OCI-LY7 (cell line): ENCODE measurements at regions not wholly inside any gene's neighbourhood (a gene's known extent, or its start where the extent isn't known, plus 50 kb on each side); places are given as distances from the start of the nearest gene placed in this dataset.

ENCODE experiments used
- BruUV-seq: library from RNA; stranded (reverse); fragments of 400-500 nt; replicated peaks from 2 replicates; lab custom pipeline; 2021; lab: Mats Ljungman, UMichigan
- CTCF ChIA-PET: fragments of 300-600 bp; sonication (Branson Sonifier 250); formaldehyde crosslinking; loops from one replicate; lab custom pipeline; 2022; ENCODE audit warnings: antibody characterized with exemption; ENCODE audit not compliant: unreplicated experiment; lab: Charles Lee
- POLR2A ChIA-PET: fragments of 300-600 bp; sonication (Branson Sonifier 250); formaldehyde crosslinking; loops from one replicate; lab custom pipeline; 2022; ENCODE audit warnings: antibody characterized with exemption; lab: Charles Lee
- DNase-seq: peaks from one replicate; pipeline ENCODE4 v3.0.0-alpha.2; 2015; ENCODE audit warnings: low spot score
- H2AFZ ChIP-seq: fragments of 200-600 bp; sonication (generic), shearing (Covaris generic); 2 replicates; pipeline ENCODE4 v1.6.1; 2014; ENCODE audit warnings: mild to moderate bottlenecking, antibody characterized with exemption, low read length, moderate library complexity
- H3K27ac ChIP-seq: fragments of 200-600 bp; sonication (generic); 2 replicates; pipeline ENCODE4 v1.5.1; 2014; ENCODE audit warnings: mixed run types, low read depth, mild to moderate bottlenecking, moderate library complexity, low read length, inconsistent platforms; ENCODE audit not compliant: poor library complexity, severe bottlenecking
- H3K36me3 ChIP-seq: fragments of 200-600 bp; sonication (generic); 2 replicates; pipeline ENCODE4 v1.6.1; 2014; ENCODE audit warnings: mild to moderate bottlenecking, antibody characterized with exemption, low read length, moderate library complexity, mixed read lengths; ENCODE audit not compliant: insufficient read depth
- H3K4me1 ChIP-seq: fragments of 200-600 bp; sonication (generic); 2 replicates; pipeline ENCODE4 v1.5.1; 2014; ENCODE audit warnings: mild to moderate bottlenecking, low read length; ENCODE audit not compliant: insufficient read depth, poor library complexity, severe bottlenecking
- H3K4me2 ChIP-seq: fragments of 200-600 bp; sonication (generic); 2 replicates; pipeline ENCODE4 v1.6.1; 2014; ENCODE audit warnings: mild to moderate bottlenecking, low read length
- H3K4me3 ChIP-seq: fragments of 200-600 bp; sonication (generic); 2 replicates; pipeline ENCODE4 v1.5.1; 2014; ENCODE audit warnings: mild to moderate bottlenecking, low read depth, low read length; ENCODE audit not compliant: poor library complexity, severe bottlenecking
- H3K79me2 ChIP-seq: fragments of 200-600 bp; sonication (generic); 2 replicates; pipeline ENCODE4 v1.6.1; 2016; ENCODE audit warnings: low read depth, mild to moderate bottlenecking, low read length, moderate library complexity, mixed read lengths; ENCODE audit not compliant: insufficient read depth
- H3K9me2 ChIP-seq: fragments of 200-600 bp; sonication (generic); 2 replicates; pipeline ENCODE4 v1.6.1; 2016; ENCODE audit warnings: mild to moderate bottlenecking, low read length, mixed read lengths; ENCODE audit not compliant: insufficient read depth
- H3K9me3 ChIP-seq: fragments of 200-600 bp; sonication (generic); 2 replicates; pipeline ENCODE4 v1.6.1; 2014; ENCODE audit warnings: mild to moderate bottlenecking, mixed run types, low read length, mixed read lengths
- H4K20me1 ChIP-seq: fragments of 200-600 bp; sonication (generic); 2 replicates; pipeline ENCODE4 v1.6.1; 2014; ENCODE audit warnings: mild to moderate bottlenecking, antibody characterized with exemption, low read length, moderate library complexity, mixed read lengths; ENCODE audit not compliant: insufficient read depth
- EZH2phosphoT487 ChIP-seq: fragments of 200-600 bp; sonication (generic); IDR thresholded peaks from 2 replicates; pipeline ENCODE4 v1.6.1; 2018; ENCODE audit warnings: low read depth, borderline replicate concordance, mild to moderate bottlenecking, mixed run types, antibody characterized with exemption, low read length, moderate library complexity, mixed read lengths
- intact Hi-C: fragments of 100-400 bp; cut with micrococcal nuclease; formaldehyde crosslinking; loops from one replicate; pipeline ENCODE4 v1.10.0; 2022; ENCODE audit not compliant: unreplicated experiment
- TF ChIP-seq, protein P1 (sequence below): fragments of 200-600 bp; sonication (generic); conservative IDR thresholded peaks from 2 replicates; pipeline ENCODE4 v1.5.1; 2014; ENCODE audit warnings: mild to moderate bottlenecking, antibody characterized with exemption, low read length, moderate library complexity, mixed read lengths

DNA sequence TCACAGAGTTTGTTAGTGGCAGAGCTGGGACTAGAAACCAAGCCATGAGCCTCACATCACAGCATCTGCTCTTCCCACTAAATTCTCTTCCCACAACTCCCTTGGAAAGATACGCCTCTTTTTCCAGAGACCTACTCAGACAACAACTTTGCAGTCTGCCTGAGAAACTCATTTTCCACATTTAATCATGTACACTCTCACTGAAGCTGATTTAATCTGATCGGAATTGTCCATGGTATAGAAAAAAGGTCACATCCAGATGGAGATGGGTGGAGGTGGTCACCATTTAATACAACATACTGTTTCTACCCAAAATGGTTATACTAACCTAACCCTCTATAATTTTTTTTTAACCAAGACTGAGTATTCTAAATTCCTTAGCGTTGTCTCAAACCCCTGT is 366.2 kb downstream of the ENC1 start:
- Histone ChIP-seq H3K4me1 (no peaks in the 10 kb centered on the region), H3K27ac (no peak overlapping the region), H3K4me3 (no peak overlapping the region), H3K9me3 (no peaks in the 10 kb centered on the region), H3K4me2 (no peak overlapping the region), H3K79me2 (no peaks in the 10 kb centered on the region), H3K9me2 (peaks cover 5% of the 10 kb centered on the region; the same call in 1 of the 2 replicates), H2AFZ (no peak overlapping the region), H3K36me3 (no peaks in the 10 kb centered on the region), H4K20me1 (no peaks in the 10 kb centered on the region)
- ChIA-PET CTCF (no interaction called here), POLR2A (interaction anchor here (0.8 kb wide), 1 partner anchor 57 kb away, joined by 3 read pairs; no protein-coding TSS in a partner anchor)
- TF ChIP-seq, protein P1, sequence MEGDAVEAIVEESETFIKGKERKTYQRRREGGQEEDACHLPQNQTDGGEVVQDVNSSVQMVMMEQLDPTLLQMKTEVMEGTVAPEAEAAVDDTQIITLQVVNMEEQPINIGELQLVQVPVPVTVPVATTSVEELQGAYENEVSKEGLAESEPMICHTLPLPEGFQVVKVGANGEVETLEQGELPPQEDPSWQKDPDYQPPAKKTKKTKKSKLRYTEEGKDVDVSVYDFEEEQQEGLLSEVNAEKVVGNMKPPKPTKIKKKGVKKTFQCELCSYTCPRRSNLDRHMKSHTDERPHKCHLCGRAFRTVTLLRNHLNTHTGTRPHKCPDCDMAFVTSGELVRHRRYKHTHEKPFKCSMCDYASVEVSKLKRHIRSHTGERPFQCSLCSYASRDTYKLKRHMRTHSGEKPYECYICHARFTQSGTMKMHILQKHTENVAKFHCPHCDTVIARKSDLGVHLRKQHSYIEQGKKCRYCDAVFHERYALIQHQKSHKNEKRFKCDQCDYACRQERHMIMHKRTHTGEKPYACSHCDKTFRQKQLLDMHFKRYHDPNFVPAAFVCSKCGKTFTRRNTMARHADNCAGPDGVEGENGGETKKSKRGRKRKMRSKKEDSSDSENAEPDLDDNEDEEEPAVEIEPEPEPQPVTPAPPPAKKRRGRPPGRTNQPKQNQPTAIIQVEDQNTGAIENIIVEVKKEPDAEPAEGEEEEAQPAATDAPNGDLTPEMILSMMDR: no peak
- TF ChIP-seq EZH2phosphoT487: no peak
- BruUV-seq: no TSS peak
- intact Hi-C loops: no loop called here
- DNase-seq: no peak

DNA sequence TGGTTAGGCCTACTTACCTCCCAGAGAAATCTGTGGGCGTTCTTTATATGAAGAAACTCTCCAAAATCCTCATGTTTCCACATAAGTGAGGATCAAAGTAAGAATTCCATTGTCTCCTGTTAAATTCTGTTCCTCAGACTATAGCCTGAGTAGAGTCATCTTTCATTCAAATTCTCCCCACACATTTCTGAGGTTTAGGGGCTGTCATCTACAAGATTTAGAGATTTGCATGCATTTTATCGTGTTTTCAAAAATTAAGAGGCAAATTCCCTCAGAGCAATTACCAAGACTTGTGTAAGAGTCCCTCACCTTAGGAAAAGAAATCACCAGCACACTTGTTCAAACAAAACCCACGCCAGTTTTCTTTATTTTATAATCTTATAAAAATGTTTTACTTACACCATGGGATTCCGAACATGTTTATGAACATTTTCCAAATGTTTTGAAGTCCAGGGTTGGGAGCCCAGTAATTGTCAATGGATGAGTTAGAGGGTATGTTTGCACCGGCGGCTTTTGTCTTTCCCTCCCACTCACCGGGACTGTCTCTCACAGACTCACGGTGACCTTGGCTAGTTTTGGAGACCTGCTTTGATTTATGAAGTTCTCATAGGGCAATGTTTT is 367.6 kb downstream of the ENC1 start:
- POLR2A ChIA-PET: no interaction called here

More for the DNA sequence above, 367.6 kb downstream of the ENC1 start:
- no TSS peak for BruUV-seq
- Histone ChIP-seq H2AFZ (no peak overlapping the region), H3K4me1 (no peaks in the 10 kb centered on the region), H3K27ac (no peak overlapping the region), H3K79me2 (no peaks in the 10 kb centered on the region), H3K4me3 (no peak overlapping the region), H3K9me2 (peaks cover 5% of the 10 kb centered on the region; the same call in 1 of the 2 replicates), H3K4me2 (no peak overlapping the region), H3K36me3 (no peaks in the 10 kb centered on the region), H3K9me3 (no peaks in the 10 kb centered on the region), H4K20me1 (no peaks in the 10 kb centered on the region)
- intact Hi-C loops: no loop called here
- CTCF ChIA-PET: no interaction called here
- no peak for TF ChIP-seq EZH2phosphoT487
- TF ChIP-seq, protein P1: no peak
- DNase-seq: no peak
